GM20000 (cell line): ENCODE measurements at regions not wholly inside any gene's neighbourhood (a gene's known extent, or its start where the extent isn't known, plus 50 kb on each side); places are given as distances from the start of the nearest gene placed in this dataset.

Source experiments
- DNase-seq: peaks from one replicate; pipeline ENCODE4 v3.0.0; 2012; ENCODE audit warnings: low spot score
- TF ChIP-seq, protein P1 (sequence below): IDR thresholded peaks from 2 replicates; pipeline ENCODE4 v1.5.1; 2012; ENCODE audit warnings: mild to moderate bottlenecking, control low read depth; ENCODE audit errors: extremely low read depth, missing control alignments

GRCh38 chr9:563200-563599 lies 278.3 kb upstream of the DMRT1 start:
- DNase-seq = no peak

DNA sequence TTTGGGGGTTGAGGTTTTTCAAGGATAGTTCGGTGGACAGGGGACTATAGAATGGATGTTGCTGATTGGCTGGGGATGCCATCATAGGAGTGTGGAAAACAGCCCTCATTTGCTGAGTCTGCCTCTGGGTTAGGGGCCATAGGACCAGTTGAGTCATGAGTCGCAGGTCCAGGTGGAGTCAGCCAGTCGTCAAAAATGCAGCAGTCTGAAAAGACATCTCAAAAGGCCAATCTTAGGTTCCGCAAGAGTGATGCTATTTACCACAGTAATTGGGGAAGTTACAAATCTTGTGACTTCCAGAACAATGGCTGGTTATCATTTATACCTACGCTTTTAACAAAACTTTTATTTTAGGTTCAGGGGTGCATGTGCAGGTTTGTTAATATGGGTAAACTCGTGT lies 276.0 kb upstream of the DMRT1 start:
- TF ChIP-seq, protein P1, sequence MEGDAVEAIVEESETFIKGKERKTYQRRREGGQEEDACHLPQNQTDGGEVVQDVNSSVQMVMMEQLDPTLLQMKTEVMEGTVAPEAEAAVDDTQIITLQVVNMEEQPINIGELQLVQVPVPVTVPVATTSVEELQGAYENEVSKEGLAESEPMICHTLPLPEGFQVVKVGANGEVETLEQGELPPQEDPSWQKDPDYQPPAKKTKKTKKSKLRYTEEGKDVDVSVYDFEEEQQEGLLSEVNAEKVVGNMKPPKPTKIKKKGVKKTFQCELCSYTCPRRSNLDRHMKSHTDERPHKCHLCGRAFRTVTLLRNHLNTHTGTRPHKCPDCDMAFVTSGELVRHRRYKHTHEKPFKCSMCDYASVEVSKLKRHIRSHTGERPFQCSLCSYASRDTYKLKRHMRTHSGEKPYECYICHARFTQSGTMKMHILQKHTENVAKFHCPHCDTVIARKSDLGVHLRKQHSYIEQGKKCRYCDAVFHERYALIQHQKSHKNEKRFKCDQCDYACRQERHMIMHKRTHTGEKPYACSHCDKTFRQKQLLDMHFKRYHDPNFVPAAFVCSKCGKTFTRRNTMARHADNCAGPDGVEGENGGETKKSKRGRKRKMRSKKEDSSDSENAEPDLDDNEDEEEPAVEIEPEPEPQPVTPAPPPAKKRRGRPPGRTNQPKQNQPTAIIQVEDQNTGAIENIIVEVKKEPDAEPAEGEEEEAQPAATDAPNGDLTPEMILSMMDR = no peak
- DNase-seq = no peak

More at GRCh38 chr9:563200-563599, 278.3 kb upstream of the DMRT1 start:
- TF ChIP-seq, protein P1 = no peak

DNA sequence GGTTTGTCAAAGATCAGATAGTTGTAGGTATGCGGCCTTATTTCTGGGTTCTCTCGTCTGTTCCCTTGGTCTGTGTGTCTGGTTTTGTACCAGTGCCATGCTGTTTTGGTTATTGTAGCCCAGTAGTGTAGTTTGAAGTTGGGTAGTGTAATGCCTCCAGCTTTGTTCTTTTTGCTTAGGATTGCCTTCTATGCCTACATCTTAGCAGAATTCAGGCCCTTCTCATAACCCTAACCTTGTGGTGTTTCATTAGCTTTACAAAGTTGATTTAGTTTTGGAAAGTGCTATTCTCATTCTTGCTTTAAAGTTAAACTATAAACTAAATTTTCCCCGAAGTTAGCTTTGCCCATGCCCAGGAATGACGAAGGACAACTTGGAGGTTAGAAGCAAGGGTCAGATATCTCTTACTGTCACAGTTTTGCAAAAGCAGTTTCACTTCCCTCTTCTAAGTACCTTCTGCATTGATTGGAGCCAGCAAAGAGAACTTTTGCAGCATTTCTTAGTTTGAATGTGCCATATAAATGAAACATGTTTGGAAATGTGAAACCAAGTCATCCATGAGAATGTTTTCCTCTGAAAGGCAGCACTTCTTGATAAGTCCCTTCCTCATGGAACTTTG lies 274.3 kb upstream of the DMRT1 start:
- TF ChIP-seq, protein P1 = no peak
- DNase-seq = peak; percentile 53

DNA sequence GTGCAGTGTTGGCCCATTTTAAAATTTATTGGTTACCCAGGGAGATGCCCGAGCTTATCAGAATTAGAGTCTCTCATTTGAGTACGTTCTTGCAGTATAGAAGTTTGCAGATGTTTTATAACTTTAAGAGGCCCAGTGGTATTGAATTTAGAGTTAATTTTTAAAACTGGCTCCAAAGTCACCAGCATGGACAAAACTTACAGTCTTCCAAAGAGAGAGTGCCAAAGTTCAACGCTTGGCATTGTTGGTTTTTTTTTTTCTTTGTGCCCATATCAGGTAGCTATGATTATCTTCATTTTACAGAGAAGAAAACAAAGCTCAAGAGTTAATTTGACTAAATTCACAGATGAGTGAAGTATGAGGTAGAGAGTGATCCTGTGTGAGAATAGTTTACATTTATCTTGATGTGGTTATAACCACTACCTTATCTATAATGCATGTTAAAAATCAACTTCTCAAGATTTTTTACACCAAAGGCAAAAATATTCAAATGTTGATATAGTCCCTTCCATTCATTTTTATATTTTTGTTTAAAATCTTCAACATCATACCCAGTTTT lies 273.7 kb upstream of the DMRT1 start:
- DNase-seq = no peak
- TF ChIP-seq, protein P1 = no peak

DNA sequence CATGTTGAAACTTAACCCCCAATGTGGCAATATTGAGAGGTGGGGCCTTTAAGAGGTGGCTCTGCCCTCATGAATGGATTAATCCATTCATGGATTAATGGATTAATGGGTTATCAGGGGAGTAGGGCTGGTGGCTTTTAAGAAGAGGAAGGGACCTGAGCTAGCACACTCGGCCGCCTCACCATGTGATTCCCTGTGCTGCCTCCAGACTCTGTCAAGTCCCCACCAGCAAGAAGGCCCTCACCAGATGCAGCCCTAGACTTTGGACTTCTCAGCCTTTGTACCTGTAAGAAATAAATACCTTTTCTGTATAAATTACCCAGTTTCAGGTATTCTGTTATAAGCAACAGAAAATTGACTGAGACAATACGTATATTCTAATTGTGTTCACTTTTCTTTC lies 272.2 kb upstream of the DMRT1 start:
- no peak for DNase-seq
- TF ChIP-seq, protein P1 = no peak

DNA sequence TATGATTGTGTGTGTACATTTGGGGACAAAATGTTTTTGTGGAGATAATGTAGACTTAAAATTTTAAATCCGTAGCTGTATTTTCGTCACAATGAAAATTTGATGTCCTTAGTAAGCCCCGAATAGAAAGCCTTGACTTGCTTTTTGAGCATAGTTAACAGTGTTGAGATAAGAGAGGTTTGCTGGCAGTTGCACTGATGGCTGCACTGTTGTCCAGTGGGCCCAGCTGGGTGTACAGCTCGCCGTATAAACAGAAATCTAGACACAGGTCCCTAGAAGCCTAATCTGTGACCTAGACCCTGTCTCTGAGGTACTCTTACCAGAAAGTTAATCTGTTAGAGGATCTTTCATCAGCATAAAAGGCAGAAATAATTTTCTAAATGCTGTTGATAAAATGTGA lies 271.3 kb upstream of the DMRT1 start:
- TF ChIP-seq, protein P1 = no peak
- DNase-seq = no peak

- DNase-seq = no peak
- TF ChIP-seq, protein P1 = no peak
These were observed 270.4 kb upstream of the DMRT1 start for GRCh38 chr9:571066-571465.
